Erythroblast (primary cell): ENCODE measurements at regions not wholly inside any gene's neighbourhood (a gene's known extent, or its start where the extent isn't known, plus 50 kb on each side); places are given as distances from the start of the nearest gene placed in this dataset.
"Not testable (repeated sequence)": the region's sequence is repeated elsewhere in the genome, so short reads cannot be mapped to it uniquely, and the experiment has no call there.

Experiments used
- DNase-seq, 2 experiments: peaks; one replicate each; lab custom pipeline; 2025; lab: John Stamatoyannopoulos, UW
- GATA1 ChIP-seq: IDR thresholded peaks from 2 replicates; pipeline ENCODE4 v1.6.1; 2011; ENCODE audit warnings: low read depth, mild to moderate bottlenecking, control low read depth, low read length, moderate library complexity
- POLR2A ChIP-seq: IDR thresholded peaks from 2 replicates; pipeline ENCODE4 v1.6.1; 2011; ENCODE audit warnings: mild to moderate bottlenecking, low read length

GRCh38 chr1:59184365-59184905 lies 112.5 kb upstream of the FGGY start:
- TF ChIP-seq POLR2A (no peak), GATA1 (no peak)
- no peak for DNase-seq

DNA sequence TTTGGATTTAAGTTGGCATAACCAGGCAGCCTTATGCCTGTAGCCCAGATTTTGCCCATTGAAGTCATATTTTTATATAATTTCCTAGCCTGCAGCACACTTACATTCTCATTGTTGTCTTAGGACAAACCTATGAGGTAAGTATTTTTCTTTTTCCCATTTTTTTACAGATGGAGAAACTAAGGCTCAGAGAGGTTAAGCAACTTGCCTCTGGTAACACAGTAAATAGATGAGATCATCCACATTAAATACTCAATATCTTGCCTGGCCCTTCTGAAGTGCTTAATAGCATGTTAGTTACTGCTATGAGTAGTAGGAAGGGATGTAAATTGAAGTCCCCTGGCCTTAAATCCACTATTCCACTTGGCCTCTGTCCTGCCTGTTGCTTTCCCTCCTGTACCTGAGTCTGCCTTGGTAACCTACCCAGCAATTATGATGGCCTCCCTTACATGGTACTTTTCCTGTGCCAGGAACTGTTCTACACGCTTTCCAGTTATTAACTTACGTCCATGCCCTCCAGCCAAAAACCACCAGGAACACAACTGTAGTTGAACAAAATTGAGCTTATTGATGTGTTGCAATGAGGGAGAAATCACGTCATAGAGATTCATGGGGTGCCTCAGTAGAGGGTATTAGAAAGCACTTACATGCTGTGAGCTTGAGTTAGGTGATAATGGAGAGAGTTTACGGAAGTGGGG lies 111.6 kb upstream of the FGGY start:
- DNase-seq, result no peak
- no peak for TF ChIP-seq GATA1
- no peak for TF ChIP-seq POLR2A

DNA sequence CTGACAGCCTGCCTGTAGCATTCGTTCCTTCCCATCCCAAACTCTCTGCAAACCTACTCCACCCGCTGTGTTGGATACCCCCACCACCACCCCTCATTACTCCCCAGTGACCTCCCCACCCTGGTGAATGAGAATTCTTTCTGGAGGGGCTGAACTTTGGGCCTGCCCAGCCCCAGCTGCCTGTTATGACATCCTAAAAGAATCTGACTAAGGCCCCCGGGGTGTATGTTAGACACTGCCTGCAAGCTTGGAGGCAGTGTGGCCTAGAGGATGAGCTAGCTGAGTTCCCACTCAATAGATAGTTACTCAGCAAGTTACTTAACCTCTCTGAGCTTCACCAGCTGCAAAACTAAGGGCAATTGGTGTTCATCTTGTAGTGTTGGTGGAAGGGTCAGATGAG lies 110.2 kb upstream of the FGGY start:
- no peak for DNase-seq
- no peak for TF ChIP-seq POLR2A
- TF ChIP-seq GATA1, result no peak

GRCh38 chr1:59188413-59189213 lies 108.3 kb upstream of the FGGY start:
- DNase-seq, result no peak

GRCh38 chr1:59193443-59194093 lies 103.3 kb upstream of the FGGY start:
- TF ChIP-seq GATA1, result no peak
- no peak for DNase-seq

More at GRCh38 chr1:59188413-59189213, 108.3 kb upstream of the FGGY start:
- TF ChIP-seq GATA1, result no peak
- no peak for TF ChIP-seq POLR2A

GRCh38 chr1:59194621-59195020 lies 102.3 kb upstream of the FGGY start:
- TF ChIP-seq GATA1, result no peak
- no peak for TF ChIP-seq POLR2A
- DNase-seq, result no peak

DNA sequence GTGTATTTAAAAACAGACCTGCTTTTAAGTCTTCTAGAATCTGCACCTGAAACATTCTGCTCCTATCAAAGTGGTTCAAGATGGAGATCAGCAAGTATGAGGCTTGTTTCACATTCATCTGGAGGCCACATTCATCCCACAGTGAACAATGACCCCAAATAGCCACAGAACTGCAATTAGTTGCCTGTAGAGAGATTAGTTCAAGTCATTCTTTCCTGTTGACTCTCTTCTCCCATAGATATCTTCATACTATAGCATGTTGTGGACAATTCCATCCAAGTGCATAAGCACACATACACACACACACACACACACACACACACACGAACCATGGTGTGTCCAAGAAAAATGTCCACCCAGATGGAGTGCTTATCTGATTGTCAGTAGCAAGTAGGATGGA lies 101.7 kb upstream of the FGGY start:
- TF ChIP-seq POLR2A (no peak), GATA1 (no peak)
- DNase-seq, result no peak

- TF ChIP-seq GATA1, result no peak
- TF ChIP-seq POLR2A, result no peak
- no peak for DNase-seq
Measured at GRCh38 chr1:59198564-59198963, 98.3 kb upstream of the FGGY start.

DNA sequence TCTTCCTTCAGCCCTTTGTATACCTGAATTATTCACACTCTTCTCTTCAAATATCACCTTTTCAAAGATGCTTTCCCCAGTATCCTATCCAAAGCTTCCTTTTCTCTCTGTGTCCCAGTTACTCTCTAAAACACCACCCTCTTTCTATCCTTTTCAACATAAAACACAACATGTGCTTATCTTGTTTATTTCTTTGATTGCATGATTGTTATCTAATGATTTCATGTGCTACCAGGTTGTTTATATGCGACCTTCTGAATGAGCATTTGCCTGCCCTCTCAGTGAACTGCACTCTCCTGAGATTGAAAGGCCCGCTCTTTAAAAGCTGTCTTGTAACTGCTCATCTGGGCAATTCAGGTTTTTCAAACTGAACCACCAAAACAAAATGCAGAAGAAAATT lies 97.7 kb upstream of the FGGY start:
- TF ChIP-seq POLR2A (no peak), GATA1 (no peak)
- DNase-seq, result no peak

DNA sequence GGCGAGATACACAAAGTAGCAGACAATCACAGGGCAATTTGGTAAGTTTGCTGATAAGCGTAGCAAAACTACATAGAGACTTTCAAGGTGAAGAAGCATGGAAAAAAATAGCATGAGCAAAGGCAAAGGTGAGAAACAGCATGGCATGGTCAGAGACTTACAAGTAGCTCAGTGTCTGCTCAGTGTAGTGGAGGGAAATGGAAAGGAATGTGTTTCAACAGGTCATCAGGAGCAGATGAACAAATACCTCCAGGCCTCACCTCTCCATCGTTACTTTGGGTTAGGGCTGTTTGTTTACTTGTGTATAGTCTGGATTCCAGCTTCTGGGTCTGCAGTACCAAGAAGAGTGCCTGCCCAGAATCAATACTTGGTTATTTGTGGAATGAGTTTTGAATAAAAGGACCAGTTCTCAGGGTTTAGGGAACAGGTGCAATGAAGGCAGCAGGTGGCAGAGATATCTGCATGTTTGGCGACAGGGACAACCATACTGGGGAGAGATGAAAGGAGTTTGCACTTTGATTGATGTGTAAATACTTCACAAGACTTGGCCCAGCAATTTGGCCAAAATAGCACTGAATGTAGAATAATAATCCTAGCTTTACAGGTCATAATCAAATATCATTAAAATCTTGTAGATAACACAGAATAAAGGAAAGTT lies 97.0 kb upstream of the FGGY start:
- DNase-seq, result no peak
- TF ChIP-seq GATA1 (no peak), POLR2A (no peak)

- DNase-seq, result no peak
Measured at GRCh38 chr1:59201341-59201740, 95.6 kb upstream of the FGGY start.

GRCh38 chr1:59202455-59202854 lies 94.4 kb upstream of the FGGY start:
- TF ChIP-seq GATA1 (no peak), POLR2A (no peak)
- no peak for DNase-seq

More at GRCh38 chr1:59201341-59201740, 95.6 kb upstream of the FGGY start:
- TF ChIP-seq POLR2A (no peak), GATA1 (no peak)

DNA sequence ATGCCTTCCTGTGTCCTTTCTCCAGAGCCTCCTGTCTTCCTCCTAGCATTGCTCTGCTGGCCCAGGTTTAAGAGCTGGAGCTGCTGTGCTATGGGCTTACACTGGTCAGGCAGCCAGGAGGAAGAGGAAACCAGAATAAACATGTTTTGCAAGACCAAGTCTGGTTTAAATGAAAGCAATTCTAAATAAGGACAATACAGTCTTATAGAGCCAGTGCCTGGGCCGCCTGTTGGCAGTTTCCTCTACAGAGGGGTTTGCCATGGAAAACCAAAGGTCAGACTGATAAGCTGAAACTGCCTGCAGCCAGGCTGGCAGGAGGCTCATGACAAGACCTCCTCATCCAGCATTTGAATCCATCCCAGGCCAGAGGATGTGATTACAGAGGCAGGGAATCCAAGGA lies 92.9 kb upstream of the FGGY start:
- DNase-seq, result no peak
- no peak for TF ChIP-seq POLR2A
- TF ChIP-seq GATA1, result no peak

DNA sequence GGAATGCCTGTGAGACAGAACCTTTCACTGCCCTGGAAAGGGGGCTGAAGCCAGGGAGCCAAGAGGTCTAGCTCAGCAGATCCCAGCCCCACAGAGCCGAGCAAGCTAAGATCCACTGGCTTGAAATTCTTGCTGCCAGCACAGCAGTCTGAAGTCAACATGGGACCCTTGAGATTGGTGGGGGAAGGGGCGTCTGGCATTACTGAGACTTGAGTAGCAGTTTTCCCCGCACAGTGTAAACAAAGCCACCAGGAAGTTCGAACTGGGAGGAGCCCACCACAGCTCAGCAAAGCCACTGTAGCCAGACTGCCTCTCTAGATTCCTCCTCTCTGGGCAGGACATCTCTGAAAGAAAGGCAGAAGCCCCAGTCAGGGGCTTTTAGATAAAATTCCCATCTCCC lies 90.3 kb upstream of the FGGY start:
- DNase-seq, result not testable (repeated sequence)

DNA sequence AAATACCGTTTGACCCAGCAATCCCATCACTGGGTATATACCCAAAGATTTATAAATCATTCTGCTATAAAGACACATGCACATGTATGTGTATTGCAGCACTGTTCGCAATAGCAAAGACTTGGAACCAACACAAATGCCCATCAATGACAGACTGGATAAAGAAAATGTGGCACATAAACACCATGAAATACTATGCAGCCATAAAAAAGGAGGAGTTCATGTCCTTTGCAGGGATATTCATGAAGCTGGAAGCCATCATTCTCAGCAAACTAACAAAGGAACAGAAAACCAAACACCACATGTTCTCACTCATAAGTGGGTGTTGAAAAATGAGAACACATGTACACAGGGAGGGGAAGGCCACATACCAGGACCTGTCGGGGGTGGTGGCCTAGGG lies 86.5 kb upstream of the FGGY start:
- DNase-seq, result not testable (repeated sequence)
